Liver (tissue), 7 donors: ENCODE measurements at regions not wholly inside any gene's neighbourhood (a gene's known extent, or its start where the extent isn't known, plus 50 kb on each side); places are given as distances from the start of the nearest gene placed in this dataset.

Experiments
- DNase-seq: peaks from one replicate; pipeline ENCODE4 v3.0.0-alpha.2; 2017; ENCODE audit warnings: low spot score
- H3K27ac ChIP-seq, 2 donors: one replicate each; pipeline ENCODE4 v1.7.0; 2013; ENCODE audit warnings: inconsistent platforms in 2 of 2, low read length in 2 of 2, control low read depth in 1 of 2, low read depth in 1 of 2, mild to moderate bottlenecking in 1 of 2
- H3K27me3 ChIP-seq, 4 donors: one replicate each; pipeline versions ENCODE4 v1.6.1 to v1.7.0; 2013; ENCODE audit warnings: low read length in 3 of 4, inconsistent platforms in 1 of 4, mild to moderate bottlenecking in 1 of 4, moderate library complexity in 1 of 4; ENCODE audit not compliant: control insufficient read depth in 4 of 4, insufficient read depth in 4 of 4
- H3K36me3 ChIP-seq, 4 donors: one replicate each; pipeline versions ENCODE4 v1.6.1 to v1.7.0; 2013; ENCODE audit warnings: low read length in 3 of 4, mild to moderate bottlenecking in 3 of 4, low read depth in 1 of 4, moderate library complexity in 1 of 4; ENCODE audit not compliant: control insufficient read depth in 4 of 4, insufficient read depth in 3 of 4
- H3K4me1 ChIP-seq, 4 donors: one replicate each; pipeline versions ENCODE4 v1.6.1 to v1.7.0; 2013; ENCODE audit warnings: low read length in 3 of 4, mild to moderate bottlenecking in 3 of 4, moderate library complexity in 1 of 4; ENCODE audit not compliant: control insufficient read depth in 4 of 4, insufficient read depth in 4 of 4
- H3K4me3 ChIP-seq, 3 donors: one replicate each; pipeline versions ENCODE4 v1.6.1 to v1.7.0; 2013; ENCODE audit warnings: low read length in 3 of 3, control low read depth in 1 of 3, low read depth in 1 of 3, mild to moderate bottlenecking in 1 of 3
- H3K9ac ChIP-seq, 2 donors: one replicate each; pipeline ENCODE4 v1.7.0; 2013; ENCODE audit warnings: low read length in 2 of 2, mild to moderate bottlenecking in 2 of 2, moderate library complexity in 2 of 2, control low read depth in 1 of 2, low read depth in 1 of 2
- H3K9me3 ChIP-seq, 4 donors: one replicate each; pipeline versions ENCODE4 v1.6.1 to v1.7.0; 2013; ENCODE audit warnings: low read length in 3 of 4; ENCODE audit not compliant: control insufficient read depth in 4 of 4
- ATF3 ChIP-seq: IDR thresholded peaks from 2 replicates; pipeline ENCODE4 v1.6.1; 2016; ENCODE audit warnings: antibody characterized with exemption
- FOXA1 ChIP-seq: IDR thresholded peaks from 2 replicates; pipeline ENCODE4 v1.6.1; 2016; ENCODE audit warnings: antibody characterized with exemption
- FOXA2 ChIP-seq: IDR thresholded peaks from 2 replicates; pipeline ENCODE4 v1.6.1; 2016; ENCODE audit warnings: antibody characterized with exemption
- GABPA ChIP-seq, 2 donors: IDR thresholded peaks in 1 of 2; conservative IDR thresholded peaks in 1 of 2; 2 replicates each; pipeline ENCODE4 v1.6.1; 2016; ENCODE audit warnings: antibody characterized with exemption in 2 of 2, mild to moderate bottlenecking in 1 of 2, moderate library complexity in 1 of 2
- HNF4A ChIP-seq, 2 donors: conservative IDR thresholded peaks; 2 replicates each; pipeline ENCODE4 v1.6.1; 2016; ENCODE audit warnings: antibody characterized with exemption in 2 of 2, mild to moderate bottlenecking in 2 of 2
- JUND ChIP-seq, 2 donors: IDR thresholded peaks; 2 replicates each; pipeline ENCODE4 v1.6.1; 2016; ENCODE audit warnings: antibody characterized with exemption in 2 of 2
- MAX ChIP-seq: IDR thresholded peaks from 2 replicates; pipeline ENCODE4 v1.6.1; 2016; ENCODE audit warnings: antibody characterized with exemption
- NR2F2 ChIP-seq: IDR thresholded peaks from 2 replicates; pipeline ENCODE4 v1.6.1; 2016; ENCODE audit warnings: antibody characterized with exemption
- RAD21 ChIP-seq, 2 donors: IDR thresholded peaks; 2 replicates each; pipeline ENCODE4 v1.6.1; 2016; ENCODE audit warnings: antibody characterized with exemption in 2 of 2, mild to moderate bottlenecking in 2 of 2
- RXRA ChIP-seq, 2 donors: IDR thresholded peaks; 2 replicates each; pipeline ENCODE4 v1.6.1; 2017 to 2018; ENCODE audit warnings: antibody characterized with exemption in 2 of 2, mild to moderate bottlenecking in 1 of 2
- SP1 ChIP-seq: IDR thresholded peaks from 2 replicates; pipeline ENCODE4 v1.6.1; 2018; ENCODE audit warnings: antibody characterized with exemption, mild to moderate bottlenecking
- TAF1 ChIP-seq: conservative IDR thresholded peaks from 2 replicates; pipeline ENCODE4 v1.6.1; 2016; ENCODE audit warnings: antibody characterized with exemption, mild to moderate bottlenecking
- WGBS: extraction: QIAGEN DNeasy Blood & Tissue Kit; methylation state at CpG from one replicate; pipeline ENCODE4 v1.1.7; 2013; 5-methylcytosine and 5-hydroxymethylcytosine counted together
- donor health status: healthy.
- donor health status: healthy.
- donor health status: healthy.
- donor health status: healthy.

GRCh38 chr3:72338942-72339669, 509.1 kb downstream of the SHQ1 start (continued):
- TF ChIP-seq ATF3, result no peak

- Histone ChIP-seq H3K9me3 (no peaks in the 10 kb centered on the region), H3K27ac (no peak overlapping the region), H3K27me3 (no peaks in the 10 kb centered on the region), H3K4me3 (no peak overlapping the region), H3K9ac (no peak overlapping the region), H3K36me3 (no peaks in the 10 kb centered on the region), H3K4me1 (peaks cover 0 to 3% (median 0%) of the 10 kb centered on the region in 4 donors)
- TF ChIP-seq MAX (no peak), NR2F2 (no peak), FOXA1 (no peak), HNF4A (conservative IDR thresholded peaks at IDR 0.05) (no peak), GABPA (IDR thresholded peaks at IDR 0.05 in 1 of 2, conservative IDR thresholded peaks at IDR 0.05 in 1 of 2) (no peak), JUND (IDR thresholded peaks at IDR 0.05) (no peak)
- 97% methylated on average over 8 of the region's 8 CpGs for WGBS
- no peak for DNase-seq
Observed at GRCh38 chr3:72338082-72338941, 509.9 kb downstream of the SHQ1 start.

GRCh38 chr3:72337480-72337855, 510.8 kb downstream of the SHQ1 start:
- 94% methylated on average over 5 of the region's 5 CpGs for WGBS
- DNase-seq, result no peak
- Histone ChIP-seq H3K27ac (no peak overlapping the region), H3K4me3 (no peak overlapping the region), H3K9ac (no peak overlapping the region), H3K9me3 (no peaks in the 10 kb centered on the region), H3K36me3 (no peaks in the 10 kb centered on the region), H3K4me1 (peaks cover 0 to 3% (median 0%) of the 10 kb centered on the region in 4 donors), H3K27me3 (no peaks in the 10 kb centered on the region)
- no peak for TF ChIP-seq TAF1
- no peak for TF ChIP-seq ATF3

- WGBS, result 50% methylated on average over 24 of the region's 24 CpGs
Observed at GRCh38 chr3:72336821-72337479, 511.3 kb downstream of the SHQ1 start.

More at GRCh38 chr3:72336821-72337479, 511.3 kb downstream of the SHQ1 start:
- no peak overlapping the region for H3K4me3 ChIP-seq
- no peaks in the 10 kb centered on the region for H3K36me3 ChIP-seq
- H3K27ac ChIP-seq, result no peak overlapping the region
- H3K27me3 ChIP-seq, result no peaks in the 10 kb centered on the region
- DNase-seq, result no peak
- peaks cover 0 to 3% (median 0%) of the 10 kb centered on the region in 4 donors for H3K4me1 ChIP-seq
- H3K9ac ChIP-seq, result no peak overlapping the region
- TF ChIP-seq SP1 (peak; percentile 69), RAD21 (IDR thresholded peaks at IDR 0.05) (peak in 1 of 2 donors; percentile 54), RXRA (IDR thresholded peaks at IDR 0.05) (peak in 1 of 2 donors; percentile 34), NR2F2 (peak; percentile 62), ATF3 (no peak), TAF1 (no peak), FOXA2 (no peak)
- H3K9me3 ChIP-seq, result no peaks in the 10 kb centered on the region
